T follicular helper cell (primary cell): ENCODE measurements at regions not wholly inside any gene's neighbourhood (a gene's known extent, or its start where the extent isn't known, plus 50 kb on each side); places are given as distances from the start of the nearest gene placed in this dataset.

Source experiments
- DNase-seq: peaks from one replicate; pipeline ENCODE4 v3.0.0-alpha.2; 2020; ENCODE audit warnings: low read depth

GRCh38 chr3:194805546-194805945 lies 119.9 kb downstream of the FAM43A start:
- DNase-seq, result no peak

GRCh38 chr3:194806991-194807630 lies 121.4 kb downstream of the FAM43A start:
- no peak for DNase-seq

- DNase-seq, result no peak
Observed at GRCh38 chr3:194808640-194809097, 123.0 kb downstream of the FAM43A start.

DNA sequence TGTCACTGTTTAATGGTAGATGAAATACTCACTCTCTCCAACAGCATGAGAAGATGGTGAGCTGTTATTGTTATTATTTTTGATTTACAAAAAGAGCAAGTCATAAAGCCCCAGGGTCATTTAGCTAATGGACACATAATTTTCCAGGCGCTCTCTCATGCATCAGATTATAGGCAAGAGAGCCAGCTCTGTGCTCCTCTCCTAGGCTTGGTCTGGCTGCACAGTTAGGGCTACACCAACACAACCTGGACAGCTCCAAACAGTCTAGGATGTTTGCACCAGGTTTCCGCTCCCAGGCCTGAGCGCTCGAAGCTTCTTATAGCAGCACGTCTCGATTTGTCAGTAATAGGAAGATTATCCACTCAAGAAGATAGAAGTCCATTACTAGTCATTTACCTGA lies 123.7 kb downstream of the FAM43A start:
- no peak for DNase-seq

DNA sequence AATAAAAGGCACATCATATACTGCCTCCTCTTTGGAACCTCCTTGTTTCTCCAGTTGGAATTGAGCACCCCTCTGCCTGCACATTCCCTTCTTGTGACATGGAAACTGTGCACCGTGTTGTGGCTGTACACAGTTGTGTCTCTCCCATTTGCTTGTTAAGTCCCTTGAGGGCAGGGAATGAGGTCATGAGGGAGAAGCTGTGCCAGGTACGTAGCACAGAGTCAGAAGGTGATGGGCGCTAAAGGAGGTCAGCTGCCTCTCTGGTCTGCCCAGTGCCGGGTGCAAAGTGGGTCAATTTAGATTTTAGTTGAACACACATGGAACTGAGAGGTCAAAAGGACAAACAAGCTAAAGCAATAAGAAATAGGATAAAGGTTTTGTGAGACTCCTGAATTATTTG lies 124.4 kb downstream of the FAM43A start:
- DNase-seq, result no peak

DNA sequence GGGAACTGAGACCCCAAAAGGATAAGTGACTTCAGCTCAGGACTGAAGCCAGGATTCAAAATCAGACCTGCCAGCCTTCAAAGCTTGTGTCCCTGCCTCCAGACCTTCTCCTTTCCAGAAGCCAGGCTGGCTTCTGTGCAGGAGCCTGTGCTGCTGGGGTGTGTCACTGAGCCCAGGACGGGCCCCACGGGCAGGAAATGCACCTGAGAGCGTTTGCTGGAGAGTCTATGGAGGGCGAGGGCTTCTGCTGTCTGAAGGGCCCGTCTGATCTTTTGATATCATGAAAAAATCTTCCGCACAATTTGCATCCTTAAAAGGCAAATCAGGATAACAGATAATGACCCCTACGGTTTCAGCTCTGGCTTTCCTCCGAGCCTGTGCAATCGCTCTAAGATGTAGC lies 125.4 kb downstream of the FAM43A start:
- DNase-seq, result no peak

DNA sequence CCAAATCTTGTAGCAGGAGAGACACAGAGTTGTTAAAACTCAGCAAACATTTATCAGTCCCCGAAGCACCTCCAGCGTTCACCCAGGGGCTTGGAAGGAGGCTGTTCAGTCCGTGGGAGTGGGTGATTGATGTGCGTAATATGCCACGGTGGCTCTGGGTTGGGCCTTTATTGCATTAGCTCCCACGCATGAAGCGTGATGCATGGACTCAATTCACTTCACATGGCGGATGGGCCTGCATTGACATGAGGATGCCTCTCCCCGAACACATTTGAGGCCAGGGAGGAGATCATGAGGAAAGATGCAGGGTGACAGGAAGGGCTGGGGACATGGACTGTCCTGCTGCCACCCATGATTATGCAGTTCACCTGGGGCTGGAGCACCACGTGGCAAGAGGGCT lies 126.5 kb downstream of the FAM43A start:
- no peak for DNase-seq

DNA sequence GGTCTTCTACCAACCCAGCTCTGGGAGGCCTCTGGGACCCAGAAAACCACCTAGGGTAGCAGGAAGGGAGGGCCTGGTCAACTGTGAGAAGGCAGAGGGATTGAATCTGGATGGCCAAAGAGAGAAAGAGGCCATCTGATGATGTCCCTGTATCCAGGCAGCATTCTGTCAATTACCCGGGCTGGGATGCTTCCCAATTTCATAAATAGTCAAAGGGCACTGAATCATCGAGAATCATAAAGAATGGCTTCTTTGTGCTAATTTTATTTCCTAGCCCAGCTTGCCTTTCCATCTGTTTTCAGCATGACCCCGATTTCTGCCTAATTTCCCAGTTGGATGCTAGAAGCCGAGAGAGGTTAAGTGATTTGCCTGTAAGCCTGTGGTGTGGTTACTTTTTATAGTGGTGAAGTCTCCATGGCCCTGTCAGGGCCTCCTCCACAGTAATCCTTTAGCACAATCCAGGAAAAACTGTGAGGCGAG lies 129.2 kb downstream of the FAM43A start:
- DNase-seq, result no peak

- no peak for DNase-seq
Observed at GRCh38 chr3:194816748-194817591, 131.3 kb downstream of the FAM43A start.

DNA sequence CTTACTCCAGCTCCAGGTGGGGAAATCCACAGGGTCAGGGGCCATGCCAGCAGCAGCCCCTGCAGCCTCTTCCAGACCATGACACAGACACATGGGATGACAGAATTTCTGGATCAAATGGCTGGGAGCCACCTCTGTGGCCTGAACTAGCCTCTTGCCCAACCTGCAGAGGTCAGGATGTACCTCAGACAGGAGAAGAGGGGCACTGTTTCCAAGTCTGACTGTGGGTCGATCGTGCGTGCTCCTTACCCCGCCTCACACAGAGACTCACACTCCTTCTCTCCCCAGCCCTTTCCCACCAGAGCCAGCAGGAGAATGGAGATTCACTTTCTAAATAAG lies 131.9 kb downstream of the FAM43A start:
- DNase-seq, result no peak

- no peak for DNase-seq
Observed at GRCh38 chr3:194817936-194818335, 132.3 kb downstream of the FAM43A start.

GRCh38 chr3:194824100-194824499 lies 138.4 kb downstream of the FAM43A start:
- DNase-seq, result no peak

DNA sequence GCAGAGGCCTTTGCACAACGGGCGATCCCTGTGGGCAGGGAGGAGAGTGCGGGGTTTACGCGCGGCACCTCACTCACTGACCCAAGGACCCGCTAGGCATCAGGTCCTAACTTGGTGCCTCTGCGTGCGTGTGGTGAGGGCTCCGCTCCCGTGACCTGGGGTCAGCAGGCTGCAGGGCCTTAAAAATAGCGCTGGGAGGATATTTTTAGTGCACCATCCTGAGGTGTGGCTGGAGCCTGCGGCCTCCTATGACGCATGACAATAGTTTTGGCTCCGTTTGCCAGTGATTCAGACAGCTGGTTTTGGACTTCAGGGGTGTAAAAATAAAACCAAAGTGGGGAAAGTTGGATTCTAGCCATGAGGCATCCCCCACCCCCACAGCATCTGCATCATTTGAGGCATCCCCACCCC lies 139.0 kb downstream of the FAM43A start:
- DNase-seq, result no peak

DNA sequence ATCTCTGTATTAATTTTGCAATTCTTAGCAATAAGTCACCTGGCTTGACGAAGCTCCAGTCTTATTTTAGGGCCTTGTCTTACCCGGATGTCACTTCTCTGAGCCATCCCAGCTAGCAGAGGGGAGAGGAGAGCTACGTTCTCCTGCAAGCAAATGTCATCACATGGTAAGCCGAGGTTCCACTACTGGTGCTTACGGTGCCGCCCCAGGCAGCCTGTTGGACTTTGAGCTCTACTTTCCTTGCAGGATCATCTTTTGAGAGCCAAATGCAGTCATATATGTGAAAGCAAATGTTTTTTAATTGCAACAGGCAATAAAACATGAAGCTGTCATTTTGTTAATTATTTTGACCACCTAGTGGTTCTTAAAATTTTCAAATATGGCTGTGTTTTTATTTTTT lies 140.9 kb downstream of the FAM43A start:
- DNase-seq, result no peak

DNA sequence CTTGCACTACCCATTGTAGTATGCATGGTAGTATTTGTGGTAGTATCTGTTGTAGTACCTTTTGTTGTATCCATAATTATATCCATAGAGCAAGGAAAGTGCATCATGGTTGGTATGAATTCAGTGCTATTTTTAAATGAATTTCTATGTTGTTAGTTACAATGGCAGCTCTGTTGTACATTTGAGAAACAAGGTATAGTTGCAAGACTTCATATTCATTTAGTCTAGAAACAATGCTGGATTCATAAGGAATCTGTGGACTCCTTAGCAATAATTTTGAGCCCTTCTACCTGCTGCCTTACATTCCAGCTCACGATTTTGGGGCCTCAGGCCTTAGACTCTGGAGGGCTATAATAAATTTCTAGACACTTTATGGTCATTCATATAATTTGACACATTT lies 141.8 kb downstream of the FAM43A start:
- no peak for DNase-seq

DNA sequence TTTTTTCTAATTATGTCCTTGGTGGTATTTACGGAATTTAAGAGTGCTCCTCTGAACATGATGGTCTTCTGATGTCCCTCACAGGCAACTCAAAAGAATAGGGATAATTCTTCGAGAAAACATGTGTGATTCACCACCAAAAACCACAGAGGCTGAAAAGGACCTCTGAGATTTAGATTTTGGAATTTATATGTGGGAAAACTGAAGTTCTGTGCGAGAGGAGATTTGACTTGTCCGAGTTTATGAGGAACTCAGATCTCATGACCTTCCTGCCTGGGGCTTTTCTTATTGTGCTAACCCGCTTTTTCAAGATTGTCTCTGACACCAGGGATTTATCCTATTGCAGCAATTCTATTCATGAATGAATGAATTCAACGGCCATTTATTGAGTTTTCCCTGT lies 142.4 kb downstream of the FAM43A start:
- DNase-seq, result no peak

DNA sequence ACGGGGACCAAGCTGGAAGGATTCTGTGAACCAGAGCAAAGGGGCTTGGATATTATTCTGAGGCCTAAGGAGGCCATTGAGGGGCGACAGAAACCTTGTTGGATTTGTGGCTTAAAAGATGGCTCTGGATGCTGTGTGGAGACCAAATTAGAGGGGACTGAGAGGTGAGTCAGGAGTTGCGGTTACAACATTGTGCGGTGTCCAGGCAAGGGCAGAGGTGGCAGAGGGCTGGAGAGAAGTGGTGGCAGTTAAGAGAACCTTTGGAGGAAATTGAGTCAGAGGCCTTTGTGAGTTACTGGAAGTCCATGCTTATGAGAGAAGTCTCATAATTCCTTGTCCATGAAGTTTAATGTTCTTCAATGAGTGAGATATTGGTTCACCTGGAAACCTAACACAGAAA lies 143.2 kb downstream of the FAM43A start:
- no peak for DNase-seq

- no peak for DNase-seq
Observed at GRCh38 chr3:194830401-194830800, 144.7 kb downstream of the FAM43A start.

- DNase-seq, result no peak
Observed at GRCh38 chr3:194830978-194831377, 145.3 kb downstream of the FAM43A start.

DNA sequence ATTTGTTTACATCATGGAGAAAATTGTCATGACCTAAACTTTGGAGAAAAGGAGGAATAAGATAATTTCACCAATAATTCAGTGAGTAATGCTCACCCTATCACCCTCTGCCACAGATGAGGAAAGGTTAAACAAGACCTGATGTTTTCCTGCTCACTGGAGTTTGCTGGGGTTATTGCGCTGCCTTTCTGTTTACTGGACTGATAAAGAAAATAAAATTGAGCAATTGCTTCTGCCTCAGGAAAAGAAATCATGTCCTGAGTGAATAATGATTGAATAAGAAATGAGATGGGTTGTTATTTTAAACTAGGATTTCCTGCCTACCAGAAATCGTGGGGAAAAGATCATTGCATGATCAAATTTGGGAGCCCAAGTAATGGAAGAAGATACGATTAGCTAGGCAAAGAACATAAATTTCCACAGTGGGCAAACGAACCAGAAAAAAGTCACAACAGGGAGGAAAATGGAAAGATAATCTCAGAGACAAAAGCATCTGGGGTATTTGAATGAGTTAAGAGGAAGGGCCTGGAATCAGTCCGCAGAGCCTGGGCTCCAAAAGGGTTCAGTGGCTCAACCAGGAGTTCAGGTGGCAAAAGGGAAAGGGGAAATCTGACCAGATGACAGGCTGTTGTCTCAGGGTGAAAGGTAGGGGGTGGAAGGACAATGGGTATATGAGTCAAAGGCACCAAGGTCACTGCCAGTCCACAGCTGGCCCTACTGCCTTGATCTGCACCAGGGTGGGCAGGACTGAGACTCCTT lies 146.8 kb downstream of the FAM43A start:
- no peak for DNase-seq

DNA sequence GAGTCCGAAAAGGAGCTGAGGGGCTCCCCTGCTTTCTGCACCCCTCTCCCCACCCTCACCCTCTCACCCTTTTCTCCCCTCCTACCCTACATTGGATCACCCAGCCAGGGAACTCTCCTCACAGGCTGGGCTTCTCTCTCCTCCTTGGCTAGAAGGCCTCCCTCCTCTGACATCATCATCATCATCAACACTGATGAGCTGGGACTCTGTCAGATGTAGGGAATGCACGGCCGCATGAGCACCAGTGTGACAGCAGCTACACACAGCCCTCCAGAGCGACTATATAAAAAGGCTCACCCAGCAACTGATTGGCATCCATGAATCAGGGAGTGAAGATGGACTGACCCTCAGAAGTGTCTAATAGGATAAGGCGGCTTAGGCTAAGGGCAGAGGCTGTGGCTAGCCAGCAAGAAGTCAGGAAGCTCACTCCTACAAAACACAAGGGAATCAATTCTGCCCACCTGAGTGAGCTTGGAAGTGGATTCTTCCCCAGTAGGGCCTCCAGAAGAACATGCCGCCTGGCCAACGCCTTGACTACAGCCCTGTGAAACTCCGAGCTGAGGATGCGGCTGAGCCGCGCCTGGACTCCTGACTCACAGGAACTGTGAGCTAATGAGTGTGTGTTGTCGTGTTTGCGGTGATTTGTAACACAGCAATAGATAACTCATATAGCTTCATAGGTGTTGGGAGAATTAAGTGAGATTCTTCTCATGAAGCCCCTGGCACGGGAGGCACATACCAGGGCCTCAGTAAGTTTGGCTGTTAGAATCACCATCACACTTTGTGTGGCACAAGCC lies 147.6 kb downstream of the FAM43A start:
- DNase-seq, result no peak

DNA sequence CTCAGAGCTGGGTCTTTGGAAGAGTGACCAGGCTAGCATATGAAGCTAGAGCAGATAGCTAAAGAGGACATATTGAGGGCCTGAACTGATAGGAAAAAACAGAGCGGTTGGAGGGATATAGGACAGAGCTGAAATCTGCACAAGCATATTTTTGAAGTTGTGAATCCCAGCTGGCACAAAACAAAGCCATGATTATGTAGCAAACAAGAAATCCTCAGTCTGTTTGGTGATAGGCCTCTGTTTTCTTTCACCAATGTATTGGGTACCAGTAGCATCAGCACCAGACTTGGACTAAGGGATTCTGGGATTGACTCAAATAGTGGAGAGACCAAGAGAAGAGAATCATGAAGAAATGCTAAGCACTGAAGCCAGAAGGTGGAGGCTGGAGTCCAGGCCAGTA lies 151.0 kb downstream of the FAM43A start:
- no peak for DNase-seq
